K562 (cell line): ENCODE measurements at regions not wholly inside any gene's neighbourhood (a gene's known extent, or its start where the extent isn't known, plus 50 kb on each side); places are given as distances from the start of the nearest gene placed in this dataset.

Experiments
- ATAC-seq: fragments of 200-7000 bp; cut with Tn5 transposase; 3 replicates; pipeline ENCODE4 v1.9.1; 2020; ENCODE audit warnings: moderate library complexity
- BruUV-seq: library from RNA; stranded (reverse); fragments of 400-500 nt; replicated peaks from 2 replicates; lab custom pipeline; 2021; lab: Mats Ljungman, UMichigan
- CTCF ChIA-PET: fragments of 300-600 bp; formaldehyde crosslinking; extraction: SDS; loops from one replicate; lab custom pipeline; 2021; ENCODE audit warnings: low intra/inter-chr PET ratio; lab: Yijun Ruan, JAX
- POLR2A ChIA-PET: fragments of 300-600, 350-650 bp; sonication (Branson Sonifier 250); formaldehyde crosslinking; extraction: SDS; loops from one replicate; lab custom pipeline; 2021; ENCODE audit warnings: antibody characterized with exemption, inconsistent platforms; lab: Yijun Ruan, JAX
- DNase-seq, 4 experiments: peaks; one replicate each; pipeline versions ENCODE4 v3.0.0 to v3.0.0-alpha.2; 2011 to 2018; ENCODE audit warnings: low spot score in 3 of 4, mixed read lengths in 3 of 4; ENCODE audit errors: extremely low read depth in 1 of 4
- FAIRE-seq: peaks from 2 replicates; lab custom pipeline; 2011; peaks lifted over from hg19 to GRCh38; lab: Jason Lieb, UNC
- H2AFZ ChIP-seq: 2 replicates; pipeline ENCODE4 v1.6.0; 2011; ENCODE audit warnings: low read depth, low read length, control low read depth, inconsistent platforms
- H3K27ac ChIP-seq: fragments of 200-600 bp; 3 replicates; pipeline ENCODE4 v1.8.0; 2011; ENCODE audit warnings: low read depth, mild to moderate bottlenecking, control low read depth, inconsistent platforms, low read length, moderate library complexity, mixed read lengths; ENCODE audit errors: extremely low read depth
- H3K27me3 ChIP-seq, 2 experiments: fragments of 300-600 bp in 1 of 2; 2 replicates in 1 of 2; 3 replicates in 1 of 2; pipeline versions ENCODE4 v1.6.0 to v1.8.0; 2011; ENCODE audit warnings: inconsistent platforms in 2 of 2, low read length in 2 of 2, mild to moderate bottlenecking in 1 of 2, mixed read lengths in 1 of 2, moderate library complexity in 1 of 2; ENCODE audit not compliant: control insufficient read depth in 2 of 2, insufficient read depth in 2 of 2
- H3K36me3 ChIP-seq: fragments of 300-600 bp; 3 replicates; pipeline ENCODE4 v1.8.0; 2011; ENCODE audit warnings: mild to moderate bottlenecking, low read length, inconsistent platforms; ENCODE audit not compliant: control insufficient read depth, insufficient read depth
- H3K4me1 ChIP-seq, 2 experiments: fragments of 200-600 bp in 1 of 2; replicated peaks in 1 of 2; 2 replicates in 1 of 2; 3 replicates in 1 of 2; pipeline versions ENCODE4 v1.5.1 to v1.8.0; 2011; ENCODE audit warnings: inconsistent platforms in 2 of 2, low read length in 2 of 2, mild to moderate bottlenecking in 1 of 2, mixed read lengths in 1 of 2, moderate library complexity in 1 of 2; ENCODE audit not compliant: control insufficient read depth in 2 of 2, insufficient read depth in 2 of 2
- H3K4me2 ChIP-seq: 2 replicates; pipeline ENCODE4 v1.6.1; 2011; ENCODE audit warnings: low read length, control low read depth, inconsistent platforms, mixed read lengths; ENCODE audit not compliant: insufficient read depth
- H3K4me3 ChIP-seq: fragments of 200-600 bp; sonication (generic), shearing (Covaris generic); 2 replicates; pipeline ENCODE4 v1.5.1; 2016; ENCODE audit warnings: control low read depth, inconsistent platforms
- H3K79me2 ChIP-seq: fragments of 200-600 bp; 3 replicates; pipeline ENCODE4 v1.8.0; 2011; ENCODE audit warnings: low read length, inconsistent platforms; ENCODE audit not compliant: control insufficient read depth, insufficient read depth
- H3K9ac ChIP-seq, 2 experiments: 2 replicates each; pipeline versions ENCODE4 v1.6.0 to v1.6.1; 2011; ENCODE audit warnings: low read depth in 2 of 2, low read length in 2 of 2, control low read depth in 1 of 2, inconsistent platforms in 1 of 2, mild to moderate bottlenecking in 1 of 2, mixed read lengths in 1 of 2; ENCODE audit not compliant: insufficient read depth in 1 of 2
- H3K9me1 ChIP-seq: one replicate; pipeline ENCODE4 v1.6.0; 2011; ENCODE audit warnings: inconsistent platforms, mild to moderate bottlenecking, low read length, moderate library complexity; ENCODE audit not compliant: control insufficient read depth, insufficient read depth
- H3K9me3 ChIP-seq: replicated peaks from 2 replicates; pipeline ENCODE4 v1.5.1; 2011; ENCODE audit warnings: low read depth, low read length, inconsistent platforms; ENCODE audit not compliant: control insufficient read depth, insufficient read depth
- H4K20me1 ChIP-seq: replicated peaks from 2 replicates; pipeline ENCODE4 v1.6.1; 2011; ENCODE audit warnings: low read length, inconsistent platforms, mixed read lengths; ENCODE audit not compliant: control insufficient read depth, insufficient read depth
- ATF7 ChIP-seq: fragments of 450-650 bp; IDR thresholded peaks from 2 replicates; pipeline ENCODE4 v1.7.1; 2014; ENCODE audit warnings: mild to moderate bottlenecking, moderate library complexity
- CC2D1A ChIP-seq: fragments of 450-650 bp; IDR thresholded peaks from 2 replicates; pipeline ENCODE4 v1.6.1; 2017; ENCODE audit warnings: mild to moderate bottlenecking
- FOXK1 ChIP-seq: sonication (generic); formaldehyde crosslinking; IDR thresholded peaks from 2 replicates; pipeline ENCODE4 v1.8.0; 2022; ENCODE audit warnings: missing genetic modification reagents, mild to moderate bottlenecking, borderline replicate concordance
- SMARCB1 ChIP-seq: IDR thresholded peaks from 2 replicates; pipeline ENCODE4 v1.6.1; 2011; ENCODE audit warnings: improper control_type of control experiment, low read depth; ENCODE audit not compliant: insufficient read length
- ZNF184 ChIP-seq: sonication (generic); formaldehyde crosslinking; IDR thresholded peaks from 2 replicates; pipeline ENCODE4 v1.5.0; 2020; ENCODE audit warnings: missing genetic modification reagents
- ZNF668 ChIP-seq: fragments of 250-450 bp; sonication (Bioruptor Pico); IDR thresholded peaks from 2 replicates; pipeline ENCODE4 v1.8.0; 2022; ENCODE audit warnings: mild to moderate bottlenecking, inconsistent platforms
- WGBS: fragments of 100-300 bp; shearing (Covaris generic); methylation state at CpG from one replicate; pipeline ENCODE4 v1.1.6; 2016; ENCODE audit warnings: low coverage, mixed read lengths; ENCODE audit not compliant: insufficient coverage; ENCODE audit errors: missing lambda C conversion rate; 5-methylcytosine and 5-hydroxymethylcytosine counted together
- in situ Hi-C: fragments of 300-500 bp; cut with MboI; formaldehyde crosslinking; loops from 4 replicates; pipeline ENCODE4 v1.15.0; 2018; ENCODE audit warnings: inconsistent platforms, mixed read lengths
- intact Hi-C: fragments of 100-400 bp; cut with micrococcal nuclease; formaldehyde crosslinking; loops from 2 replicates; pipeline ENCODE4 v1.14.2; 2022
- TF ChIP-seq, protein P1 (sequence below): fragments of 250-450 bp; sonication (Bioruptor Pico); IDR thresholded peaks from 2 replicates; pipeline ENCODE4 v1.8.0; 2022; ENCODE audit warnings: moderate library complexity, mild to moderate bottlenecking, inconsistent platforms
- TF ChIP-seq, protein P2 (sequence below): fragments of 450-650 bp; IDR thresholded peaks from 2 replicates; pipeline ENCODE4 v1.6.1; 2014; ENCODE audit warnings: low read depth, mild to moderate bottlenecking, moderate library complexity, borderline replicate concordance
- TF ChIP-seq, protein P3 (sequence below): fragments of 450-650 bp; IDR thresholded peaks from 2 replicates; pipeline ENCODE4 v1.6.1; 2017; ENCODE audit warnings: antibody characterized with exemption

DNA sequence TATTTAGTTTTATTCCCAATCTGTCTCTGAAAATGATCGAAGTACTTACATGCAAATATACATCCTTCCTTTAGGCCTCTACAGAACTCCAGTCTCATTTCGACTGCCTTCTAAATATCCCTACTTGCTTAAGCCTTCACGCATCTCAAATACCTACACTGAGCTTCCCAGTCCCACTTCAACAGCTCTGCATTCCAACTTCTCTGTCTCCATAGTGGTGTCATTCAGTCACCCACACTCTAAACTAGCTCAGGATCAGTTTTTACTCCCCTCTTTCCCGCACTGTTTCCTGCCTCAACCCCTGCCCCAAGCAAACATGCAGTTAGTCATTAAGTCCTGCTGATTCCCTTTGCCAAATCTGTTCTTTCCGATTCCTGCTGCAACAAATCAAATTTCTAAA is 91.8 kb upstream of the PREP start:
- 3% methylated on average over 5 of the region's 5 CpGs for WGBS
- FAIRE-seq: no peak
- POLR2A ChIA-PET: no interaction called here

DNA sequence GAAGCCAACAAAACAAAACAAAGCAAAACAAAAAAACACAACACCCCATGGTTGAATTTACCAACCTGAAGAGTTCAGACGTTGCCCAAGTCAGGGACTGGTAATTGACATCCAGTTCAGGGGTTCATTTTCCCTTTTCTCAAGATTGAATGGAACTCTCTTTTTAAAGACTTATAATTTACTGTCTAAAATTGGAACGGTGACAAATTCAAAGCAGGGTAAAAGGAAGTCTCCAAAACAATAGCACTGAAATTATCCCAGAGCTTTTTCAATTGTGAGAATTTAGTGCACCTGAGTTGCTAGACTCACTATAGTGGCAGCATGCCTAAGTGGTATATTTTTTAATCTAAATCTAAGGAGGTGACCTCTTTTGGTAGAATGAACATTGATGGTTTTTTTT is 90.9 kb upstream of the PREP start:
- intact Hi-C loops: no loop called here
- Histone ChIP-seq H3K4me1 (no peaks in the 10 kb centered on the region; a peak in 2 of 5 replicates), H3K36me3 (no peaks in the 10 kb centered on the region), H3K9ac (no peak overlapping the region), H3K27ac (no peak overlapping the region), H3K79me2 (no peaks in the 10 kb centered on the region), H3K4me3 (no peak overlapping the region), H3K27me3 (peaks cover 6 to 14% of the 10 kb centered on the region in 2 experiments; a peak in 4 of 5 replicates), H4K20me1 (no peaks in the 10 kb centered on the region), H3K9me1 (no peaks in the 10 kb centered on the region), H3K9me3 (no peaks in the 10 kb centered on the region), H2AFZ (no peak overlapping the region), H3K4me2 (no peak overlapping the region)
- BruUV-seq: no TSS peak
- no peak for DNase-seq
- in situ Hi-C loops: no loop called here
- CTCF ChIA-PET: no interaction called here
- TF ChIP-seq, protein P1, sequence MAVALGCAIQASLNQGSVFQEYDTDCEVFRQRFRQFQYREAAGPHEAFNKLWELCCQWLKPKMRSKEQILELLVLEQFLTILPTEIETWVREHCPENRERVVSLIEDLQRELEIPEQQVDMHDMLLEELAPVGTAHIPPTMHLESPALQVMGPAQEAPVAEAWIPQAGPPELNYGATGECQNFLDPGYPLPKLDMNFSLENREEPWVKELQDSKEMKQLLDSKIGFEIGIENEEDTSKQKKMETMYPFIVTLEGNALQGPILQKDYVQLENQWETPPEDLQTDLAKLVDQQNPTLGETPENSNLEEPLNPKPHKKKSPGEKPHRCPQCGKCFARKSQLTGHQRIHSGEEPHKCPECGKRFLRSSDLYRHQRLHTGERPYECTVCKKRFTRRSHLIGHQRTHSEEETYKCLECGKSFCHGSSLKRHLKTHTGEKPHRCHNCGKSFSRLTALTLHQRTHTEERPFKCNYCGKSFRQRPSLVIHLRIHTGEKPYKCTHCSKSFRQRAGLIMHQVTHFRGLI (CRISPR knock-in tag): no peak
- no peak for TF ChIP-seq ZNF184 (CRISPR knock-in tag)
- no peak for TF ChIP-seq ZNF668 (CRISPR knock-in tag)
- TF ChIP-seq FOXK1 (CRISPR knock-in tag): no peak
- TF ChIP-seq, protein P2, sequence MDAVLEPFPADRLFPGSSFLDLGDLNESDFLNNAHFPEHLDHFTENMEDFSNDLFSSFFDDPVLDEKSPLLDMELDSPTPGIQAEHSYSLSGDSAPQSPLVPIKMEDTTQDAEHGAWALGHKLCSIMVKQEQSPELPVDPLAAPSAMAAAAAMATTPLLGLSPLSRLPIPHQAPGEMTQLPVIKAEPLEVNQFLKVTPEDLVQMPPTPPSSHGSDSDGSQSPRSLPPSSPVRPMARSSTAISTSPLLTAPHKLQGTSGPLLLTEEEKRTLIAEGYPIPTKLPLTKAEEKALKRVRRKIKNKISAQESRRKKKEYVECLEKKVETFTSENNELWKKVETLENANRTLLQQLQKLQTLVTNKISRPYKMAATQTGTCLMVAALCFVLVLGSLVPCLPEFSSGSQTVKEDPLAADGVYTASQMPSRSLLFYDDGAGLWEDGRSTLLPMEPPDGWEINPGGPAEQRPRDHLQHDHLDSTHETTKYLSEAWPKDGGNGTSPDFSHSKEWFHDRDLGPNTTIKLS: no peak
- TF ChIP-seq SMARCB1: no peak
- WGBS: 0% methylated on average over 2 of the region's 2 CpGs
- no peak for ATAC-seq
- no peak for FAIRE-seq
- POLR2A ChIA-PET: no interaction called here

More for the DNA sequence above, 91.8 kb upstream of the PREP start:
- Histone ChIP-seq H2AFZ (no peak overlapping the region), H3K79me2 (no peaks in the 10 kb centered on the region), H3K27me3 (peaks cover 6 to 14% of the 10 kb centered on the region in 2 experiments; a peak in 4 of 5 replicates), H3K4me1 (no peaks in the 10 kb centered on the region), H3K36me3 (no peaks in the 10 kb centered on the region), H4K20me1 (no peaks in the 10 kb centered on the region), H3K9me3 (no peaks in the 10 kb centered on the region), H3K27ac (no peak overlapping the region), H3K9me1 (no peaks in the 10 kb centered on the region), H3K4me2 (no peak overlapping the region), H3K4me3 (no peak overlapping the region), H3K9ac (no peak overlapping the region)
- intact Hi-C loops: no loop called here
- no TSS peak for BruUV-seq
- DNase-seq (no peak), ATAC-seq (no peak)
- TF ChIP-seq ATF7 (no peak), CC2D1A (no peak)
- TF ChIP-seq, protein P3, sequence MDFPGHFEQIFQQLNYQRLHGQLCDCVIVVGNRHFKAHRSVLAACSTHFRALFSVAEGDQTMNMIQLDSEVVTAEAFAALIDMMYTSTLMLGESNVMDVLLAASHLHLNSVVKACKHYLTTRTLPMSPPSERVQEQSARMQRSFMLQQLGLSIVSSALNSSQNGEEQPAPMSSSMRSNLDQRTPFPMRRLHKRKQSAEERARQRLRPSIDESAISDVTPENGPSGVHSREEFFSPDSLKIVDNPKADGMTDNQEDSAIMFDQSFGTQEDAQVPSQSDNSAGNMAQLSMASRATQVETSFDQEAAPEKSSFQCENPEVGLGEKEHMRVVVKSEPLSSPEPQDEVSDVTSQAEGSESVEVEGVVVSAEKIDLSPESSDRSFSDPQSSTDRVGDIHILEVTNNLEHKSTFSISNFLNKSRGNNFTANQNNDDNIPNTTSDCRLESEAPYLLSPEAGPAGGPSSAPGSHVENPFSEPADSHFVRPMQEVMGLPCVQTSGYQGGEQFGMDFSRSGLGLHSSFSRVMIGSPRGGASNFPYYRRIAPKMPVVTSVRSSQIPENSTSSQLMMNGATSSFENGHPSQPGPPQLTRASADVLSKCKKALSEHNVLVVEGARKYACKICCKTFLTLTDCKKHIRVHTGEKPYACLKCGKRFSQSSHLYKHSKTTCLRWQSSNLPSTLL: no peak
- CTCF ChIA-PET: no interaction called here
- in situ Hi-C loops: no loop called here
